ENCODE measurements at regions not wholly inside any gene's neighbourhood (a gene's known extent, or its start where the extent isn't known, plus 50 kb on each side); places are given as distances from the start of the nearest gene placed in this dataset.

GRCh38 chr2:19579461-19579860, 221.0 kb upstream of the OSR1 start:
- FAIRE-seq, result no peak

GRCh38 chr2:19577723-19578122, 219.3 kb upstream of the OSR1 start:
- no peak for FAIRE-seq

- FAIRE-seq, result no peak
These were observed 218.0 kb upstream of the OSR1 start for GRCh38 chr2:19576411-19576810.

GRCh38 chr2:19575641-19576040, 217.2 kb upstream of the OSR1 start:
- no peak for FAIRE-seq

- no peak for FAIRE-seq
These were observed 216.4 kb upstream of the OSR1 start for GRCh38 chr2:19574778-19575260.

- no peak for FAIRE-seq
These were observed 215.4 kb upstream of the OSR1 start for GRCh38 chr2:19573784-19574183.

GRCh38 chr2:19571773-19572172, 213.3 kb upstream of the OSR1 start:
- no peak for FAIRE-seq

- no peak for FAIRE-seq
These were observed 210.9 kb upstream of the OSR1 start for GRCh38 chr2:19569300-19569791.

GRCh38 chr2:19568809-19569208, 210.4 kb upstream of the OSR1 start:
- FAIRE-seq, result no peak

GRCh38 chr2:19560785-19561184, 202.4 kb upstream of the OSR1 start:
- FAIRE-seq, result no peak

GRCh38 chr2:19559596-19560240, 201.3 kb upstream of the OSR1 start:
- no peak for FAIRE-seq

GRCh38 chr2:19556648-19557047, 198.2 kb upstream of the OSR1 start:
- FAIRE-seq, result no peak

GRCh38 chr2:19554520-19554919, 196.1 kb upstream of the OSR1 start:
- no peak for FAIRE-seq

- FAIRE-seq, result no peak
These were observed 193.8 kb upstream of the OSR1 start for GRCh38 chr2:19552270-19552669.

GRCh38 chr2:19550750-19551149, 192.3 kb upstream of the OSR1 start:
- no peak for FAIRE-seq

GRCh38 chr2:19549821-19550220, 191.4 kb upstream of the OSR1 start:
- FAIRE-seq, result no peak

- no peak for FAIRE-seq
These were observed 189.7 kb upstream of the OSR1 start for GRCh38 chr2:19548116-19548515.

- FAIRE-seq, result no peak
These were observed 188.9 kb upstream of the OSR1 start for GRCh38 chr2:19547321-19547720.

- FAIRE-seq, result no peak
These were observed 187.1 kb upstream of the OSR1 start for GRCh38 chr2:19545507-19545906.

GRCh38 chr2:19543663-19544383, 185.4 kb upstream of the OSR1 start:
- no peak for FAIRE-seq

- FAIRE-seq, result no peak
These were observed 184.6 kb upstream of the OSR1 start for GRCh38 chr2:19542796-19543662.

GRCh38 chr2:19541884-19542283, 183.5 kb upstream of the OSR1 start:
- FAIRE-seq, result no peak

GRCh38 chr2:19540739-19541525, 182.5 kb upstream of the OSR1 start:
- FAIRE-seq, result no peak
